HG03280 (cell line): ENCODE measurements at regions not wholly inside any gene's neighbourhood (a gene's known extent, or its start where the extent isn't known, plus 50 kb on each side); places are given as distances from the start of the nearest gene placed in this dataset.

Experiments
- ATAC-seq: cut with Tn5 transposase; IDR thresholded peaks from one replicate; pipeline ENCODE4 v1.9.1; 2021; ENCODE audit warnings: mild to moderate bottlenecking, moderate library complexity; ENCODE audit not compliant: unreplicated experiment

- ATAC-seq: no peak
These were observed 507.8 kb downstream of the TBC1D4 start for GRCh38 chr13:74973935-74974879.

GRCh38 chr13:74969419-74969818, 512.5 kb downstream of the TBC1D4 start:
- no peak for ATAC-seq

GRCh38 chr13:74966814-74967424, 515.0 kb downstream of the TBC1D4 start:
- no peak for ATAC-seq

GRCh38 chr13:74966275-74966674, 515.7 kb downstream of the TBC1D4 start:
- ATAC-seq: no peak

GRCh38 chr13:74945637-74946036, 536.3 kb downstream of the TBC1D4 start:
- ATAC-seq: no peak

GRCh38 chr13:74931698-74932433, 550.1 kb downstream of the TBC1D4 start:
- ATAC-seq: no peak

GRCh38 chr13:74930402-74931165, 551.4 kb downstream of the TBC1D4 start:
- no peak for ATAC-seq

- ATAC-seq: no peak
These were observed 552.5 kb downstream of the TBC1D4 start for GRCh38 chr13:74929436-74929835.

- ATAC-seq: no peak
These were observed 554.1 kb downstream of the TBC1D4 start for GRCh38 chr13:74927823-74928222.

- ATAC-seq: no peak
These were observed 559.0 kb downstream of the TBC1D4 start for GRCh38 chr13:74922963-74923362.

- no peak for ATAC-seq
These were observed 560.6 kb downstream of the TBC1D4 start for GRCh38 chr13:74921326-74921725.

GRCh38 chr13:74920920-74921319, 561.0 kb downstream of the TBC1D4 start:
- ATAC-seq: no peak

GRCh38 chr13:74920361-74920760, 561.6 kb downstream of the TBC1D4 start:
- no peak for ATAC-seq

GRCh38 chr13:74919914-74920313, 562.1 kb downstream of the TBC1D4 start:
- ATAC-seq: no peak

GRCh38 chr13:74912898-74913297, 569.1 kb downstream of the TBC1D4 start:
- no peak for ATAC-seq

- ATAC-seq: no peak
These were observed 571.6 kb downstream of the TBC1D4 start for GRCh38 chr13:74910415-74910814.

- ATAC-seq: no peak
These were observed 574.2 kb downstream of the TBC1D4 start for GRCh38 chr13:74907788-74908187.

- ATAC-seq: no peak
These were observed 577.4 kb downstream of the TBC1D4 start for GRCh38 chr13:74904556-74904955.

- ATAC-seq: no peak
These were observed 586.8 kb downstream of the TBC1D4 start for GRCh38 chr13:74895042-74895796.

GRCh38 chr13:74892096-74892495, 589.9 kb downstream of the TBC1D4 start:
- ATAC-seq: no peak
